ENCODE measurements at regions not wholly inside any gene's neighbourhood (a gene's known extent, or its start where the extent isn't known, plus 50 kb on each side); places are given as distances from the start of the nearest gene placed in this dataset.

DNA sequence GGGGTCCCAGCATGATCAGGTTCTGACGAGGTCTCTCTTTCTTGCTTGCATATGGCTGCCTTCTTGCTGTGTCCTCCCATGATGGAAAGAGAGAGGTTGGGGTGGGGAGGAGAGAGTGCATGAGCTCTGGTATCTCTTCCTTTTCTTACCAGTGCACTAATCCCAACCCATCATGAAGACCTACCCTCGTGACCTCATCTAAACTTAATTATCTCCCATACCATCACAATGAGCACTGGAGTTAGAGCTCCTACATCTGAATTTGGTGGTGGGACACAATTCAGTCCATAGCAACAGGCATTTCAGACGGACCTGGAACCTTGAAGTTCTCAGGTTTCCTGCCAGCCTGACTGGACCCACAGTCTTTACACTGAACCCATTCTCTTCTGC, 125.2 kb upstream of the ZNF648 start:
- H3K27me3 Mint-ChIP-seq, result peaks cover 6% of the 10 kb centered on the region
- no peaks in the 10 kb centered on the region for H3K36me3 ChIP-seq (ENCODE audit: control insufficient read depth, insufficient read depth, low read length)
- no peaks in the 10 kb centered on the region for H3K36me3 Mint-ChIP-seq
- no peaks in the 10 kb centered on the region for H3K27me3 ChIP-seq (ENCODE audit: control insufficient read depth, insufficient read depth, low read length)
- H3K4me3 ChIP-seq (ENCODE audit: low read depth, low read length), result no peak overlapping the region
- no peaks in the 10 kb centered on the region for H3K4me1 ChIP-seq (ENCODE audit: control insufficient read depth, insufficient read depth, low read length, poor library complexity, severe bottlenecking)
- DNase-seq (no peak), ATAC-seq (ENCODE audit: low read depth in 2 of 2) (no peak)
- H3K9me3 ChIP-seq (ENCODE audit: control insufficient read depth in 2 of 2, low read length in 2 of 2), result no peaks in the 10 kb centered on the region
- no peak overlapping the region for H3K4me3 Mint-ChIP-seq
- no peaks in the 10 kb centered on the region for H3K4me1 Mint-ChIP-seq
- H3K9me3 Mint-ChIP-seq, result peaks cover 0 to 4% (median 0%) of the 10 kb centered on the region in 7 donors
- H3K27ac Mint-ChIP-seq, result no peak overlapping the region
- H3K27ac ChIP-seq (ENCODE audit: insufficient read depth, low read length, poor library complexity, severe bottlenecking), result no peak overlapping the region

GRCh38 chr1:182185842-182186756, 124.6 kb upstream of the ZNF648 start:
- Histone ChIP-seq H3K27ac (ENCODE audit: insufficient read depth, low read length, poor library complexity, severe bottlenecking) (no peak overlapping the region), H3K27me3 (ENCODE audit: control insufficient read depth, insufficient read depth, low read length) (peaks cover 4% of the 10 kb centered on the region), H3K4me1 (ENCODE audit: control insufficient read depth, insufficient read depth, low read length, poor library complexity, severe bottlenecking) (no peaks in the 10 kb centered on the region), H3K9me3 (ENCODE audit: control insufficient read depth in 2 of 2, low read length in 2 of 2) (no peaks in the 10 kb centered on the region), H3K36me3 (ENCODE audit: control insufficient read depth, insufficient read depth, low read length) (no peaks in the 10 kb centered on the region), H3K4me3 (ENCODE audit: low read depth, low read length) (no peak overlapping the region)
- H3K4me3 Mint-ChIP-seq, result no peak overlapping the region
- ATAC-seq (ENCODE audit: low read depth in 2 of 2) (no peak), DNase-seq (no peak)
- no peaks in the 10 kb centered on the region for H3K4me1 Mint-ChIP-seq
- peaks cover 0 to 4% (median 0%) of the 10 kb centered on the region in 7 donors for H3K9me3 Mint-ChIP-seq
- no peak overlapping the region for H3K27ac Mint-ChIP-seq
- no peaks in the 10 kb centered on the region for H3K36me3 Mint-ChIP-seq
- peaks cover under 1% of the 10 kb centered on the region for H3K27me3 Mint-ChIP-seq

DNA sequence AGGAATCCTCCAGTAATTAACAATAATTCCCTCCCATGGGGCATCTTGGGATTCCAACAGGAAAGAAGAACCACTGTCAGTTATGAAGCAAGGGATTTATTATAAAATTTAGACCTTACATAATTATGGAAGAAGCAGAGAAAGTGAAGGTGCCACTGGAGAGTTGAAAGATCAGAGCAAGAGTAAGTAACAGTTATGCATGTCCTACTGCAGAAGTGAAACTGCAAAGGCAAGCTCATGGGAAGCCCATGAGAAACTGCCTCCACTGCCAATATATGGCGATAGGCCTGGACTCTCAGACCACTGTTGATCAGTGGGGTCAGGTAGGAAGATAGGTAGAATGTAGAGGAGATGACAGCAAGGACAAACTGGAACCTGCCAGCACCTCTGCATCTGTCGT, 123.6 kb upstream of the ZNF648 start:
- Histone ChIP-seq H3K4me3 (ENCODE audit: low read depth, low read length) (no peak overlapping the region), H3K27me3 (ENCODE audit: control insufficient read depth, insufficient read depth, low read length) (peaks cover 4% of the 10 kb centered on the region), H3K36me3 (ENCODE audit: control insufficient read depth, insufficient read depth, low read length) (no peaks in the 10 kb centered on the region), H3K4me1 (ENCODE audit: control insufficient read depth, insufficient read depth, low read length, poor library complexity, severe bottlenecking) (no peaks in the 10 kb centered on the region), H3K27ac (ENCODE audit: insufficient read depth, low read length, poor library complexity, severe bottlenecking) (no peak overlapping the region), H3K9me3 (ENCODE audit: control insufficient read depth in 2 of 2, low read length in 2 of 2) (no peaks in the 10 kb centered on the region)
- Mint-ChIP-seq H3K9me3 (peaks cover 0 to 4% (median 0%) of the 10 kb centered on the region in 7 donors), H3K27me3 (no peaks in the 10 kb centered on the region), H3K4me1 (no peaks in the 10 kb centered on the region), H3K4me3 (no peak overlapping the region), H3K27ac (no peak overlapping the region), H3K36me3 (no peaks in the 10 kb centered on the region)
- no peak for DNase-seq
- ATAC-seq (ENCODE audit: low read depth in 2 of 2), result no peak

DNA sequence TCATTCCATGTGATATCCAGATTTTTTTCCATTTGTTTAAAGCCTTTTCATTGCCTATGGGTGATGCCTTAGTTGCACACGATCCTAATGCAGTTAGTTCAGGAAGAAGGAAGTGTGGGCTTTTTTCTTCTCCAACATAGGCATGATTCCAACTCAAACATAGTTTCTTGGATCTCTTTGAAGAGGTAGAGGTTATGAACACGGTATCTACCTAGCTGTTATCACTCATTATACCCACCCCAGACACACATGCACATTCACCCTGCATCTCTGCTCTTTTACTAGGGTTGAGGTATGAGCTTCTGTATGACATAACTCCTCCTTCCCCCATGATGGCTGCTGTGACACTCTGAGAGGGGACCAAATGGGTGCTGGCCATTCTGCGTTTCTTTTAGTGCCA, 122.1 kb upstream of the ZNF648 start:
- H3K4me1 ChIP-seq (ENCODE audit: control insufficient read depth, insufficient read depth, low read length, poor library complexity, severe bottlenecking), result no peaks in the 10 kb centered on the region
- DNase-seq (no peak), ATAC-seq (ENCODE audit: low read depth in 2 of 2) (no peak)
- Mint-ChIP-seq H3K27me3 (peaks cover 6% of the 10 kb centered on the region), H3K9me3 (no peaks in the 10 kb centered on the region), H3K36me3 (peaks cover under 1% of the 10 kb centered on the region), H3K4me1 (no peaks in the 10 kb centered on the region), H3K4me3 (no peak overlapping the region), H3K27ac (no peak overlapping the region)
- H3K9me3 ChIP-seq (ENCODE audit: control insufficient read depth in 2 of 2, low read length in 2 of 2), result no peaks in the 10 kb centered on the region
- H3K27me3 ChIP-seq (ENCODE audit: control insufficient read depth, insufficient read depth, low read length), result peaks cover 4% of the 10 kb centered on the region
- H3K36me3 ChIP-seq (ENCODE audit: control insufficient read depth, insufficient read depth, low read length), result no peaks in the 10 kb centered on the region
- H3K27ac ChIP-seq (ENCODE audit: insufficient read depth, low read length, poor library complexity, severe bottlenecking), result no peak overlapping the region
- H3K4me3 ChIP-seq (ENCODE audit: low read depth, low read length), result no peak overlapping the region

DNA sequence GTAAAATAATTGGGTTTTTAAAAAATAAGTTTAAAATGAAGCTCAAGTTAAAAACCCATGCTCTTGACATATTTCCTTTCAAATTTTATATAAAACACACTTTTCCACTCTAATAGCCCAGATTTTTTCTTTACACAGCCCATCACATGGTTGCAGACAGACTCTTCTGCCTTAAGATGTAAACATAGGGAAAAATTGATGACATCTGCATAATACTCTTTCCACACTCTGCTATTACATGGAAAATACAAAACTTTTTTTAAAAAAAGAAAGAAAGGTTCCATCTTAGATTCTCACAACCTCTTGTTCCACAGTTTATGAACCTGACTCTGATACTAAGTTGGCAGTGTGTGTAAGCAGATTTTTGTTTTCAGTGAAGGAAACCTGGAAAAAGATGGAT, 120.8 kb upstream of the ZNF648 start:
- no peak for ATAC-seq (ENCODE audit: low read depth in 2 of 2)
- no peak overlapping the region for H3K27ac ChIP-seq (ENCODE audit: insufficient read depth, low read length, poor library complexity, severe bottlenecking)
- no peaks in the 10 kb centered on the region for H3K4me1 Mint-ChIP-seq
- H3K27me3 ChIP-seq (ENCODE audit: control insufficient read depth, insufficient read depth, low read length), result peaks cover 4% of the 10 kb centered on the region
- peaks cover 3% of the 10 kb centered on the region for H3K36me3 Mint-ChIP-seq
- no peaks in the 10 kb centered on the region for H3K36me3 ChIP-seq (ENCODE audit: control insufficient read depth, insufficient read depth, low read length)
- no peak overlapping the region for H3K27ac Mint-ChIP-seq
- no peak for DNase-seq
- peaks cover 0 to 2% (median 0%) of the 10 kb centered on the region in 7 donors for H3K9me3 Mint-ChIP-seq
- H3K4me3 Mint-ChIP-seq, result no peak overlapping the region
- no peaks in the 10 kb centered on the region for H3K4me1 ChIP-seq (ENCODE audit: control insufficient read depth, insufficient read depth, low read length, poor library complexity, severe bottlenecking)
- H3K9me3 ChIP-seq (ENCODE audit: control insufficient read depth in 2 of 2, low read length in 2 of 2), result no peaks in the 10 kb centered on the region
- peaks cover 9% of the 10 kb centered on the region for H3K27me3 Mint-ChIP-seq
- no peak overlapping the region for H3K4me3 ChIP-seq (ENCODE audit: low read depth, low read length)

- H3K4me3 ChIP-seq (ENCODE audit: low read depth, low read length), result no peak overlapping the region
- Mint-ChIP-seq H3K4me3 (no peak overlapping the region), H3K27ac (no peak overlapping the region)
Measured at GRCh38 chr1:182181167-182181572, 119.7 kb upstream of the ZNF648 start.

DNA sequence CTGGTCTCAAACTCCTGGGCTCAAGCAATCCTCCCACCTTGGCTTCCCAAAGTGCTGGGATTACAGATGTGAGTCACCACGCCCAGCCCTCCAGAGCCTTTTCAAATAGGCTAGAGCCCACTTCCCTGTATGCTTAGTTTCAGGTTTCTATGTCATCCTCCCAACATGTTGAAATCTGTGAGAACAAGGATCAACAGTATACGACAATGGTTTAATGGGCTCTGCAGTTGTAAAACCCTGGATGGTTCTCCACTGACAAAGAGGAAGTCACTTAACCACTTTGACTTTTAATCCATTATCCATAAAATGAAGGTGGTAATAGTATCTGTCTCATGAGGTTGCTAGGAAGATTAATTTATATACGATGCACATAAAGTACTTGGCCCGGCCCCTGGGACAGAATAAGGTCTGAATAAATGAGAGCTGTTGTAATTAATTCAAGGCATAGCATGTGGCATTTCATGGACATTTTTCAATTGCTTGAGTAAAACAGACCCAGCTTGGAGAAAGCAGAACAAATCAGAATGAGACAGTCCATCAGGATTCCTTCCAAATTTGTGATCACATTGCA, 113.9 kb upstream of the ZNF648 start:
- Mint-ChIP-seq H3K9me3 (peaks cover 0 to 4% (median 2%) of the 10 kb centered on the region in 7 donors), H3K36me3 (peaks cover 3% of the 10 kb centered on the region), H3K27me3 (peaks cover 13% of the 10 kb centered on the region), H3K4me1 (no peaks in the 10 kb centered on the region), H3K4me3 (no peak overlapping the region), H3K27ac (no peak overlapping the region)
- Histone ChIP-seq H3K36me3 (ENCODE audit: control insufficient read depth, insufficient read depth, low read length) (no peaks in the 10 kb centered on the region), H3K4me1 (ENCODE audit: control insufficient read depth, insufficient read depth, low read length, poor library complexity, severe bottlenecking) (no peaks in the 10 kb centered on the region), H3K27ac (ENCODE audit: insufficient read depth, low read length, poor library complexity, severe bottlenecking) (no peak overlapping the region), H3K9me3 (ENCODE audit: control insufficient read depth in 2 of 2, low read length in 2 of 2) (no peaks in the 10 kb centered on the region), H3K4me3 (ENCODE audit: low read depth, low read length) (no peak overlapping the region), H3K27me3 (ENCODE audit: control insufficient read depth, insufficient read depth, low read length) (peaks cover 2% of the 10 kb centered on the region)
- no peak for DNase-seq
- ATAC-seq (ENCODE audit: low read depth in 2 of 2), result no peak

More at GRCh38 chr1:182181167-182181572, 119.7 kb upstream of the ZNF648 start:
- Histone ChIP-seq H3K36me3 (ENCODE audit: control insufficient read depth, insufficient read depth, low read length) (no peaks in the 10 kb centered on the region), H3K27me3 (ENCODE audit: control insufficient read depth, insufficient read depth, low read length) (peaks cover 4% of the 10 kb centered on the region), H3K4me1 (ENCODE audit: control insufficient read depth, insufficient read depth, low read length, poor library complexity, severe bottlenecking) (no peaks in the 10 kb centered on the region), H3K9me3 (ENCODE audit: control insufficient read depth in 2 of 2, low read length in 2 of 2) (no peaks in the 10 kb centered on the region), H3K27ac (ENCODE audit: insufficient read depth, low read length, poor library complexity, severe bottlenecking) (no peak overlapping the region)
- Mint-ChIP-seq H3K36me3 (peaks cover 3% of the 10 kb centered on the region), H3K4me1 (no peaks in the 10 kb centered on the region), H3K9me3 (peaks cover 0 to 4% (median 2%) of the 10 kb centered on the region in 7 donors), H3K27me3 (peaks cover 9% of the 10 kb centered on the region)
- ATAC-seq (ENCODE audit: low read depth in 2 of 2) (no peak), DNase-seq (no peak)

DNA sequence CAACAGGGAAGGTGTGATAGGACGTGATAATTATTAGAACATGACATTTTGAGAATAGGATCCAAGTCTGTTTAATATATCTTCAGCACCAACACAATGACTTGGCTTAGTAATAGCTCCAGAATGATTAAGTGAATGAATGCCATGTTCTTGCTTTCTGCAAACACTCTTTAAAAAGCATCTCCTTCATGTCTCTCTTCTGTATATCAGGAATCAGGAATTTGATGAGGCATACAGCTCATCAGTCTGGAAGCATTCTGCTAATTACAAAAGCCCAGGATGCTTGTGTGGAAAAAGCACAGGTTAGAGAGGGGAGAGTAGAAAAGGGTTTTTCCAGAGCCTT, 113.0 kb upstream of the ZNF648 start:
- peaks cover 0 to 5% (median 2%) of the 10 kb centered on the region in 7 donors for H3K9me3 Mint-ChIP-seq
- H3K36me3 ChIP-seq (ENCODE audit: control insufficient read depth, insufficient read depth, low read length), result no peaks in the 10 kb centered on the region
- H3K27ac ChIP-seq (ENCODE audit: insufficient read depth, low read length, poor library complexity, severe bottlenecking), result no peak overlapping the region
- H3K27ac Mint-ChIP-seq, result no peak overlapping the region
- peaks cover 3% of the 10 kb centered on the region for H3K36me3 Mint-ChIP-seq
- H3K9me3 ChIP-seq (ENCODE audit: control insufficient read depth in 2 of 2, low read length in 2 of 2), result no peaks in the 10 kb centered on the region
- peaks cover 15% of the 10 kb centered on the region for H3K27me3 Mint-ChIP-seq
- H3K4me3 ChIP-seq (ENCODE audit: low read depth, low read length), result no peak overlapping the region
- peaks cover 0 to 2% (median 0%) of the 10 kb centered on the region in 4 donors for H3K4me1 Mint-ChIP-seq
- DNase-seq, result no peak
- H3K4me3 Mint-ChIP-seq, result no peak overlapping the region
- no peaks in the 10 kb centered on the region for H3K4me1 ChIP-seq (ENCODE audit: control insufficient read depth, insufficient read depth, low read length, poor library complexity, severe bottlenecking)
- peaks cover 2% of the 10 kb centered on the region for H3K27me3 ChIP-seq (ENCODE audit: control insufficient read depth, insufficient read depth, low read length)
- ATAC-seq (ENCODE audit: low read depth in 2 of 2), result no peak
